Esophagus muscularis mucosa (tissue), 3 donors: ENCODE measurements at regions not wholly inside any gene's neighbourhood (a gene's known extent, or its start where the extent isn't known, plus 50 kb on each side); places are given as distances from the start of the nearest gene placed in this dataset.

Experiments used
- POLR2A ChIP-seq: fragments of 450-650 bp; IDR thresholded peaks from one replicate; pipeline ENCODE4 v1.6.1; 2017; ENCODE audit warnings: antibody characterized with exemption, moderate library complexity, mild to moderate bottlenecking, low read depth
- TF ChIP-seq, protein P1 (sequence below), 3 experiments: fragments of 200-600 bp in 2 of 3; fragments of 450-650 bp in 1 of 3; sonication (generic) in 2 of 3; IDR thresholded peaks; one replicate each; pipeline ENCODE4 v1.5.1; 2017 to 2019; ENCODE audit warnings: antibody characterized with exemption in 3 of 3, mild to moderate bottlenecking in 2 of 3, moderate library complexity in 1 of 3

DNA sequence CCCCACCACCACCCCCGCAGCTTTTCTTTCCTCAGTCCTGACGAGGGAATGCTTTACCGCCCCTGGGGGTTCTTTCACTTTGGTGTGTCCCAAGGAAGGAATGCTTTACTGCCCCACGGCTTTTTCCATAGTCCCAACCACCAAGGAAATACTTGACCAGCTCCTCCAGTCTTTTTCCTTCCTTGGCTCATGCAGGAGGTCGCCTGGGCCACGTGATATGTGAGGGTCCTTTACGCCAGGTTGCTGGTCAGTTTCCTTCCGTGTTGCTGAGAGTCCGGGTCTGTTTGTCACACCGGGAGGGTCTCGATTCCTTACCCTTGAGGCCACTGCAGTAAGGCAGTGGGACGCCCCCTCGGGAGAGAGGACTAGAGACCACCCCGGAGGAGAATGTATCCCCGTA, 58.9 kb upstream of the CDH4 start:
- TF ChIP-seq POLR2A: no peak
- TF ChIP-seq, protein P1, sequence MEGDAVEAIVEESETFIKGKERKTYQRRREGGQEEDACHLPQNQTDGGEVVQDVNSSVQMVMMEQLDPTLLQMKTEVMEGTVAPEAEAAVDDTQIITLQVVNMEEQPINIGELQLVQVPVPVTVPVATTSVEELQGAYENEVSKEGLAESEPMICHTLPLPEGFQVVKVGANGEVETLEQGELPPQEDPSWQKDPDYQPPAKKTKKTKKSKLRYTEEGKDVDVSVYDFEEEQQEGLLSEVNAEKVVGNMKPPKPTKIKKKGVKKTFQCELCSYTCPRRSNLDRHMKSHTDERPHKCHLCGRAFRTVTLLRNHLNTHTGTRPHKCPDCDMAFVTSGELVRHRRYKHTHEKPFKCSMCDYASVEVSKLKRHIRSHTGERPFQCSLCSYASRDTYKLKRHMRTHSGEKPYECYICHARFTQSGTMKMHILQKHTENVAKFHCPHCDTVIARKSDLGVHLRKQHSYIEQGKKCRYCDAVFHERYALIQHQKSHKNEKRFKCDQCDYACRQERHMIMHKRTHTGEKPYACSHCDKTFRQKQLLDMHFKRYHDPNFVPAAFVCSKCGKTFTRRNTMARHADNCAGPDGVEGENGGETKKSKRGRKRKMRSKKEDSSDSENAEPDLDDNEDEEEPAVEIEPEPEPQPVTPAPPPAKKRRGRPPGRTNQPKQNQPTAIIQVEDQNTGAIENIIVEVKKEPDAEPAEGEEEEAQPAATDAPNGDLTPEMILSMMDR (IDR thresholded peaks at IDR 0.05): no peak
